Head of caudate nucleus (tissue), 42 donors: ENCODE measurements at regions not wholly inside any gene's neighbourhood (a gene's known extent, or its start where the extent isn't known, plus 50 kb on each side); places are given as distances from the start of the nearest gene placed in this dataset.
"Not testable (repeated sequence)": the region's sequence is repeated elsewhere in the genome, so short reads cannot be mapped to it uniquely, and the experiment has no call there.

Experiments used
- DNase-seq, 42 donors: peaks; one replicate each; pipeline versions ENCODE4 v3.0.0 to v3.0.0-alpha.2; 2020 to 2021; ENCODE audit warnings: mixed read lengths in 7 of 42
- intact Hi-C: fragments of 100-400 bp; cut with DNase I; formaldehyde crosslinking; loops from one replicate; pipeline ENCODE4 v1.15.0; 2022

DNA sequence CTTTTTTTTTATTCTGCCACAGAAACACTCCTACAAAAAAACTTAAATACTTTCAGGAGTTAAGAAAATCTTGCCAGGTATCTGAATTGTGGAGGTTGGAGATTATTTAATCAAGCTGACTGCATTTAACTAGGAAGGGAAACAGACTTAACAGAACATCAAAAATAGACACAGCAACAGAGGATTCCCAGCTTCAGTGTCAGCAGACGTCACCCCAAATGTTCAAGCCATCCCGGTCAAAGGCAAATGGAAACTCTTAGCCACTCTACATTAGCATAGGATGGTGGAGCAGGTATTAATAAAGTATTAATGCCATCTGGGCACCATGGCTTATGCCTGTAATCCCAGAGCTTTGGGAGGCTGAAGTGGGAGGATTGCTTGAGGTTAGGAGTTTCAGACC is 139.7 kb upstream of the SVIL start:
- intact Hi-C loops = no loop called here

DNA sequence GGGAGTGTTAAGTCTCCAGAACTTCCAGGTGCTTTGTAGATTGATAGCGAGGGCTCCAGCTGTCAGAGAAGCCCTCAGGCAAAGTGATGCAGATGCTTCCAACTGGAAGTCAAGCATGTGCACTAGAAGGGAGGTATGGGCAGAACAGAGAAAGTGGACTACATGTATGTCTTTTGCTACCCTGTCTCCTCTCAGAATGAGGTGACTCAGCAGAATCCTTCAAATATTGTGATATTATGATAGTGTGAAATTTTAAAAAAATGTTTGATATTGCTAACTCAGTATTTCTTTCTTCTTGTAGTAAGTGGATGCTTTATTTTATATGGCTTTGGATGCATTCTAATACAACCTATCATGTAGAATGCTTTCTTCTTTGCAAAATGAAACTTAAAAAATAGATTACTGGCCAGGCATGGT is 138.9 kb upstream of the SVIL start:
- intact Hi-C loops = no loop called here
- no peak for DNase-seq

More for the DNA sequence above, 139.7 kb upstream of the SVIL start:
- no peak for DNase-seq

DNA sequence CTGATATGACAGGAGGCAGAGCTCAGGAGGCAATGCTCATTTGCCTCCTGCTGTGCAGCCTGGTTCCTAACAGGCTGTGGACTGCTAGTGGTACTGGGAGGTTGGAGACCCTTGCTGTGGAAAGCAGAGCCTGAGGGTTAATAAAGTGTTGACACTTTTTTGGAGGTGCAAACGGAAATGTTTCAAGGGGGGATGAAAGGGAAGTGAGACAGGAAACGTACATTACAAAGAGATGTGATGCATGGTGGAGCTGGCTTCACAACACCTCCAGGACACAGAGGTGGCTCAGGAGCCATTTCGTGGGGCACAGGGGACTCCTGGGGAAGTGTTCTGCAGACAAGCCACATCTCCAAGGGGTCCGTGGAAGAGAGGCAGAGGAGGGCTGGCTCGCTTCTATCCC is 137.6 kb upstream of the SVIL start:
- intact Hi-C loops = no loop called here
- no peak for DNase-seq

DNA sequence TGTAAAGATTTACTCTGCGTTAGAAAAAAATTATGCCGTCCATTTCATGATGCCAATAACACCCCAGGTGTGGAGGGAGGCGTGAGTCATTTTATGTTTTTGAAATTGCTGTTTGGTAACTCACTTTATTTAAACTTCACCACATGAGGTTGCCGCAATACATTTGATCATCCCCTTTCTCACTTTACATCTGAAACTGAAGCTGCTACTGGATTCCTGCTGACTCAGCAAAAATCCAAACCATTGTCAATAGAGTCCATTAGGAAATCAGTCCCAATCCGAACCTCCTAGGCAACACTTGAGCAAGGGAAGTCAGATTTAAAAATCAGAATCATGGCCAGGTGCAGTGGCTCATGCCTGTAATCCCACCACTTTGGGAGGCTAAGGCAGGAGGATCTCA is 136.6 kb upstream of the SVIL start:
- DNase-seq = no peak
- intact Hi-C loops = no loop called here

DNA sequence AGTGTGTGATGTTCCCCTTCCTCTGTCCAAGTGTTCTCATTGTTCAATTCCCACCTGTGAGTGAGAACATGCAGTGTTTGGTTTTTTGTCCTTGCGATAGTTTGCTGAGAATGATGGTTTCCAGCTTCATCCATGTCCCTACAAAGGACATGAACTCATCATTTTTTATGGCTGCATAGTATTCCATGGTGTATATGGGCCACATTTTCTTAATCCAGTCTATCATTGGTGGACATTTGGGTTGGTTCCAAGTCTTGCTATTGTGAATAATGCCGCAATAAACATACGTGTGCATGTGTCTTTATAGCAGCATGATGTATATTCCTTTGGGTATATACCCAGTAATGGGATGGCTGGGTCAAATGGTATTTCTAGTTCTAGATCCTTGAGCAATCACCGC is 134.5 kb upstream of the SVIL start:
- DNase-seq, intact Hi-C loops: not testable (repeated sequence)

DNA sequence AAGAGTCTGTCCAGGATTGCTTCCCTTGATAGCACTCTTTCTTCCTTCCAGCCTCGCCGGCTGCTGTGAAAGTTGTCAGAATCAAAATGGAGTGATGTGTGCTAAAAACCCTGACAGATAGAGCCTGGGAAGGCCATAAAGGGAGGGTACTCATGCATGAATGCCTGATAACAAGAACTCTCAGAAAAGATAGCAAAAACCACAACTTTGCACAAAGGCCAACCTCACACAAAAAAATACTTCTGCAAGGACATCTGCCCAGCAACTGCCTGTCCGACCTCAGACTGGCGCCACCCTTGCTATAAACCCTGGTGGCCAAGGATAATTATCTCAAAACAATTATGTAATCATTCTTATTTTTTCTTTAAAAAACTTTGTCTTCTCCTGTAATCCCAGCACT is 133.2 kb upstream of the SVIL start:
- DNase-seq = no peak
- intact Hi-C loops = no loop called here

DNA sequence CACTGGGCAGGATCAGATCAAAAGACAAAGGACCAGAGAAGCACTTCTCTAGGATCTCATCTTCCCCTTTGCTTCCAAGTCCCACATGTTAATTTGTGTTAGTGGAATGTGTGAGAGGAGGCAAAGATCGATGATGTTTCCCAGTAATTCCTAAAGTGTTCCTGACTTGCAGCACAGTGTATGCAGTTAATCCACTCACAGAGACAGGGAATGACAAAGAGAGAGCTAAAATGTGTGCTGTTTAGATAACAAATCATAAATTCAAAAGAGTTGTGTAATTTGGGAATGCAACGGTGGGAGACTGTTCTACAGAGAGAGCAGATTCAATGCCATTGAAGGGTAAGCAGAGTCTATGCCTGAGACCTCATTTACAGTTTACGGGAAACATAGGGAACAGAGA is 132.0 kb upstream of the SVIL start:
- DNase-seq = no peak
- intact Hi-C loops = no loop called here

DNA sequence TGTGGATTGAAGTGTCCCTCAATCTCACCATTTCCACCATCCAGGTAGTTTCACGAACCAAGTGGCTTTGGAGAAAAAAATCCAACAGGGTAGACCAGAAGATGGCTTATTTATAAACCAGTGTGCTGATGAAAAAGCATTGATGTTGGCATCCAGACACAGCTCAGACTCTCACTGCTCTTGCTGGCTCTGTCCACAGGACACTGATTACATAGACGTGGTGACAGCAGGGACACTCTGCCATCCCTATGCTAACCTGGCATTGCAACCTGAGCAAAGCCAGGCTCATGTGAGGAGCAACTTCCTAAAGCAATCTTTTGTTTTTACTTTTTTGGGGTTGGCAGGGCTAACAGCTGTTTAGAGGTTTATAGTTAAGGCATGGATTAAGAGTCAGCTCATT is 130.6 kb upstream of the SVIL start:
- DNase-seq = no peak
- intact Hi-C loops = no loop called here

DNA sequence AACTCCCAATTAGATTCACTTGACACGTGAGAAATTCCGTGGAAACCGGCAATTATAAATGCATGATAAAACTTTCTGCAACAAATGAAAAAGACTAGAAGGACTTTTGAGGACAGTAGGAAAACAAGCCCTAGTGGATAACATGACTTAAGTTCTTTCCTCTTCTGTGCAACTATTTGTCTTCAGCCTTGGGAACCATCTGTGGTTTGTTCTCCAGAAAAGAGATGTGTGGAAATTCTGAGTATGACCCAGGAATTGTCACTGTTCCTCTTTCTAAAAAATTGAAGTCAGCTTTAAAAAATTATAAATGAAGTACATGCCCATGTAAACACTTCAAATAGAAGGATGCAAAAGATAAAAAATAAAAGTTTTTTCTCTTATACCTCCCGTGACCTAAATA is 128.6 kb upstream of the SVIL start:
- DNase-seq = no peak
- intact Hi-C loops = no loop called here

DNA sequence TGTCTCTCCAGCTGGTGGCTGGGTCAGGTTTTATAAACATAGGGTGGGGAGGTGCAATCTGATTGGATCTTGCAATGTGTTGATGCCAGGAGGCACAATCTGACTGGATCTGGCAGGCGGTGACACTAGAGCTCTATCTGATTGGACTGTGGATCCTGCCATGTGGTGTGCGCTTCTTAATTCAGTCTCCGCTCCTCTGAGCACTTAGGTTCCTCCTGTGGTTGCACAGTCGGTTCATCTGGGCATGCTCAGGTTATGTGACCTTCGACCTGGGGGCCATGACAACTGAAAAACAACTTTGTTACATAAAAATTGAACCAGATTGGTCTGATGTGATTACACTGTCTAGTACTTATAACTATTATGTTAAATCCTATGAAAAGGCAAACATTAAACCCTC is 127.1 kb upstream of the SVIL start:
- no peak for DNase-seq
- intact Hi-C loops = no loop called here

DNA sequence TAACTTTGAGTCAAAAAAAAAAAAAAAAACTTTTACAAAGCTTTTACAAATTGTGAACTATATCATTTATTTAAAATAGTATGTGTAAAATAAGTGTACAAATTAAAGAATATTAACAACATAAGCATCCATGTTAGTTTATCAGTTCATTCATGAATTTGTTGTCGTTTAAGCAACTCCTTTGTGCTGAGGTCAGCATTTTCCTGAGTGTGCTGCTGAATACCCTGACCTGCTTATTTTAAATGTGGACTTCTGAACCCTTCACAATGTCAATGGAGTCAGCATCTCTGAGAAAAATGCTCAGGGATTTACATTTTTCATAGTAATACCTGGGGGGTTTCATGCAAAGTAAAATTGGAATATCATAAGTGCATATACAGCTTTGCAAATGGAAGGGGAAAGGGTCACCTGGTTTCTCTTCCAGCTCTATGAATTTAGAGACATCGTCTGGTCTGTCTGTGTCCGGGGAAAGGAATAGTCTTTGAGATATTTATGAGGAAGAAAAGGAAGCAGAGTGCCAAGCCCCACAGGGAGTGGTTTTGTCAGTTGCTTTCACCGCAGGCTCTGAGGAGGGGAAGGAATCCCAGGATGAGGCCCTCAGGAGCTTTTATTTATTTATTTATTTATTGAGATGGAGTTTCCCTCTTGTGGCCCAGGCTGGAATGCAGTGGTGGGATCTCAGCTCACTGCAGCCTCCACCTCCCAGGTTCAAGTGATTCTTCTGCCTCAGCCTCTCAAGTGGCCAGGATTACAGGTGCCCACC is 125.5 kb upstream of the SVIL start:
- intact Hi-C loops = no loop called here
- DNase-seq = no peak

DNA sequence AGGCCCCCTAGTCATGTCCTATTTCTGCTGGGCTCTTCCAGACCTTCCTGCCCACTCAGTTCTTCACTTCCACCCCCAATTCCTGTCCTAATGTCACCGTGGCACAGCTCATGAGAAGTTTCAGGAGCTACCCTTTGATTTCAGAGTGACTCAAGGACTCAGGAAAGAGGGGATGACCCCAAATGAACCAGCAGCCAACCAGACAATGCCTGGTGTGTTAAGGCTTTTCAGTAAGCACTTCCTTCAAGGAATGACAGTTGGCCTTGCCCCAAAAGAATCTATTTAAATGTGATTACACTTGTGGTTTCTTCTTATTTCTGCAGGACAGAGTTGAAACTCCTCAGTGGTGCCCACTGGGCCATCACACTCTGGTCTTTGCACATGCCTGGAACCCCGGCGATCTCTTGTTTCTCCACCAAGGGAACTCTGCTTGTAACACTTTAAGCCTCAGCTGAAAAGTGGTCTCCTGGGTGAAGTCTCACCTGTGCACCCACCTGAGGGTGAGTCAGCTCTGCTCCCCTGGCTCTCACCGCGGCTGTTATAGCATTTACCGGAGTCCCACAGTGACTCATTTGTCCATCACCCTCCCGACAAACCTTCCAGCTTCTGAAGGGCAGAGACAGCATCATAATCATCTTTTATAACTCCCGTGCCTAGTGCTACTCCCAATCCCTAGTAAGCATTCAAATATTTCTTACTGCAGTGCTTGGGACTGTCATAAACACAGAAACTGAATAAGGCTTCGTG is 123.0 kb upstream of the SVIL start:
- DNase-seq = no peak

DNA sequence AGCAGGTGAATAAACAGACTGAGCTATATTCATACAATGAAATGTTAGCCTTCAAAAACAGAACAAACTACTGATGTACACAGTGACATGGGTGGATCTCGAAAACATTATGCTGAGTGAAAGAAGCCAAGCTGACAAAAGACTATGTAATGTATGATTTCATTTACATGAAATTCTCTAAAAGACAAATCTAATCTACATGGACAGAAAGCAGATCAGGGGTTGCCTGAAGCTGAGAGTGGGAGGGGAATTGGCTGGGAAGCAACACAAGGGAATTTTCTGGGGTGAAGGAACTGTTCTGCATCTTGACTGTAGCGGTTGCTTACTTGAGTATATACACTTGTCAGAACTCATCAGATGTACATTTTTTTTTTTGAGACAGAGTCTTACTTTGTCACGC is 121.7 kb upstream of the SVIL start:
- no peak for DNase-seq
- intact Hi-C loops = no loop called here

More for the DNA sequence above, 123.0 kb upstream of the SVIL start:
- intact Hi-C loops = no loop called here

DNA sequence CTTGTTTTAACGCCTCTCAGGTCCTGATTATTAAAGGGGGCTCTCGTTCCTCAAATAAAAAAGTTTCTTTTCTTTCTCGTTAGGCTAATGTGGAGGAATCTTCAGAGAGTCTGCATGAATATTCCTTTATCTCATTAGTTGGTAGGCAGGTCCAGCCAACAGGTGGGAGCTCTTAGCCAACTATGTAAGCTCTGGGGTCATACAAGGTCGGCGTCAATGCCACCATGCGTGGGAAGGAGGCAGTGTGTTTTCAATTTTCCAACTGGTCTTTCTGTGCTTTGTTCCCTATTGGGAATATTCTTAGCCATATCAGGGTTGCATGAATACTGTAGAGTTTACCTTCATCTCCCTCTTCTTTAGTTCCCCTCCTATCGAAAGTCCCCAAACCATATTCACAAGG is 118.5 kb upstream of the SVIL start:
- intact Hi-C loops = no loop called here

DNA sequence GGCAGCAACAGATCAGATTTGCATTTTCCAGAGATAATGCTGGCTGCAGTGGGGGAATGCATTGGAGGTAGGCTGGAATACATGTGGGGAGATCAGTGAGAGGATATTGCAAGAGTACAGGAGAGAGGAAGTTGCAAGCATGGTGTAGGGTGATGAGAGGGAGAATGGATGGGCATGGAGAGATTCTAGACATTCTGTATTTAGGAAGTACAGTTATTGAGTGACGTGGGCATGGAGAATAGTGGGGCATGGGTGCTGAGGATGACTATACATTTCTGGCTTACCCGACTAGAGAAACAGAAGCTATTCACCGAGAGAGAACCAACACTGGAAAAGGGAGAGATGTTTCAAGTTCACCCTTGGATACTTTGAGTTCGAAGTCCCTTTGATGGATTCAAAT is 116.9 kb upstream of the SVIL start:
- no peak for DNase-seq
- intact Hi-C loops = no loop called here

More for the DNA sequence above, 118.5 kb upstream of the SVIL start:
- no peak for DNase-seq

DNA sequence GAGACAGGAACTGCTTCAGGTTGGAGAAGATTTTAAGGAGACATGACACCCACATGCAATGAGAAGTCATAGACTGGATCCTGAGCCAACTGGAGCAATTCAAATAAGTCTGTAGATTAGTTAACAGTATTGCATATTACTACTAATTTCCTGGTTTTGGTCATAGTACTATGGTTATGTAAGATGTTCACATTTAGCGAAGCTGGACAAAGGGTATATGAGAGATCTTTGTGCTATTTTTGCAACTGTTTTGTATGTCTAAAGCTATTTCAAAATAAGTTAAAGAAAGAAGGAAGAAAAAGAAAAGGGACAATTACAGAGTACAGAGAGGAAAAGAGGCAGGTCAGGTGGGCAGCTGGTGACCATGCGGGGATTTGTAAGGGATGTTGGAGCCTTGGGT is 116.5 kb upstream of the SVIL start:
- DNase-seq = no peak
- intact Hi-C loops = no loop called here

DNA sequence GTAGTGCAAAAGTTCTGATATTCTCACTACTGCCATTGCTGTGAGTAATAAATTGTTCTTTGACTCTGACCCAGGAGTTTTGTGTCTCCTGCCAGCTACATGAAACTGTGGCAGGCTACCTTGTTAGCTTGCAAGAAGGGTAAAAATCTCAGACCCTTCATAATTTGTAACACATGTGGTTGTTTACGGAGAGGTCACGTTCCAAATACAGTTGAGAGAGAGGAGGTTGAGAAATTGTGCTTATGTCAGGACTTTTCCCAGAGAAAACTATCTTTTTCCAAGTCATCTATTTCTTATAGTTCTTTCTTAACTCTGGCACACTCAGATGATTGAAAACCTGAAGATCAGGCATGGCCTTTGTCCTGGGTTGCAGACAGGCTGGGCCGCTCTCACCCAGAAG is 114.4 kb upstream of the SVIL start:
- intact Hi-C loops = no loop called here
- DNase-seq = no peak

DNA sequence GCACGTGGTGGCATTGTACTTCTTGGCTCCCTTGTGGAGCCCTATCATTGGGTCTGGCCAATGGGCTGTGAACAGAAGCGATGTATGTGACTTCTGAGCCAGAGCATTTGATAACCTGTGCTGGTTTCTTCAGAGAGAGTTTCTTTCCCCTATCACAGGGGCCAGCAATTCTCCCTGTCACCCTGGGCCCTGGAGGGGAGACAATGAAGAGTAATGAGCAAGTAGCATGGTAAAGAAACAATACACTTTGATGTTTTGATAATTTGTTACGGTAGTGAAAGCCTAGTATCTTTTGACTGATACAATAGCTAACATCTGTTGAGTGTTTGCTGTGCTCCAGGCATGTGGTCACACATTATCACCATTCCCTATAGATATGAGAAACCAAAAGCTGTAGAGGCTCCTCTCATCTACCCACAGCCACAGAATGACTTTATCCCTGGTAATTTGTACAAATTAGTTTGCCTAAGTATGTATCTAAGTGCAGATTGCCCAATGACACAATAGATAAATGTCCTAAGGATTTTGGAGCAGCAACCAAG is 113.4 kb upstream of the SVIL start:
- DNase-seq = no peak
- intact Hi-C loops = no loop called here

DNA sequence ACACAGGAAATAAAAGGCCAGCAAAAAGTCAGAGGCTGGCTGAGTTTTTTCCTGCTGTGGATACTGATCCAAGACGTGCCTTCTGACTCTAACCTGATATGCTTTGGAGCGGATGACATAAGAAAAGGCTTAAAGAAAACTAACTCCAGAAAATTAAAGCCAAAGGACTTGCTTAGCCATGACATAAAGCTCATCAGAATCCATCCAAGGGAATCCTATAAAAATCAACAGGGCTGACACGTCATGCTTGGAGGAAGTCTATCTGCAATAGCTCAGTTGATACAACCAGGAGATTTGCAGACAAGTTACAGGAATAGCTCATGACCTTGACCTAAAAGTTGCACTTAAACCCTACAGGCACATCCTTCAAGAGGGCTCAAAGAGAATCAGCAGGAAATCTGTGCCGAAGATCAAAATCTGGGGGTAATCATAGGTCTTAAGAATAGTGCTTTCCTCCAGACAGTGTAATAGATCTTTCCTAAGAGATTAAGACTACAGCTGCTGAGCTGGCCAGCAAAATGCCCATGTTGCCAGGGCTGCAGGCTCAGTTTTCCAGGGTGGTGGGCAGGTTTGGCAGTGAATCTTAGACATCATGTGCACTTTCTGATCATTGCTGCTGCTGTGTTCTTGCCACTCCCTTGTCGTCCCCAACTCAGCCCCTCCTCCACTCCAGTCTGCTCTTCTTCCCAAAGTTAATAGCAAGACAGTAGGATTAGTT is 111.5 kb upstream of the SVIL start:
- DNase-seq = no peak
- intact Hi-C loops = no loop called here

DNA sequence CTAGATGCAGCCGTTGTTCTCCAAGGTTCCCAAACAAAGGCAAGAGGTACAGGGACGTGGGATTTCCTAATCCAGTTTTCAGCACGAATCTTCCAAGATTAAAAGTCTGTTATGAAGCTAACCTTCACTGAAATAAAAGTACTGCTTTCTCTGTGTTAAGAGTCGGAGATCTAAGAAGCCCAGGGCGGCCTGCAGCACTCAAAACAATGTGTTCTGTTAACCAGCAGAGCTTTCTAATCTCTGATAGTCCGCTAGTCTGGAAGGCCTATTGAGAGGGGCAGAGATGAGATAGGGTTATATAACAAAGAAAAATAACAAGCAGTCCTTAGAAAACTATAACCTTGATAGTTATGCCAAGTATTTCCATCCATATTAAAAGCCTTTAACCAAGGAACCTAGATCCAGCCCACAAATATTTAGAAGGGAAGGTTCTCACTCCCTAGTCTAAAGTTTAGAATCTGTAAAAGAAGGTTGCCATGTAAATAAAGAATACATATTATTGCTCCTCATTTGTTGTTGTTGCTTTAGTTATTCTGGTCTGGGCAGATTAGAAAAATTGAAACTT is 106.3 kb upstream of the SVIL start:
- intact Hi-C loops = no loop called here

More for the DNA sequence above, 106.3 kb upstream of the SVIL start:
- DNase-seq = peak in 1 of 42 donors; percentile 20
